ENCODE measurements at regions not wholly inside any gene's neighbourhood (a gene's known extent, or its start where the extent isn't known, plus 50 kb on each side); places are given as distances from the start of the nearest gene placed in this dataset.

- TF ChIP-seq, protein P1, sequence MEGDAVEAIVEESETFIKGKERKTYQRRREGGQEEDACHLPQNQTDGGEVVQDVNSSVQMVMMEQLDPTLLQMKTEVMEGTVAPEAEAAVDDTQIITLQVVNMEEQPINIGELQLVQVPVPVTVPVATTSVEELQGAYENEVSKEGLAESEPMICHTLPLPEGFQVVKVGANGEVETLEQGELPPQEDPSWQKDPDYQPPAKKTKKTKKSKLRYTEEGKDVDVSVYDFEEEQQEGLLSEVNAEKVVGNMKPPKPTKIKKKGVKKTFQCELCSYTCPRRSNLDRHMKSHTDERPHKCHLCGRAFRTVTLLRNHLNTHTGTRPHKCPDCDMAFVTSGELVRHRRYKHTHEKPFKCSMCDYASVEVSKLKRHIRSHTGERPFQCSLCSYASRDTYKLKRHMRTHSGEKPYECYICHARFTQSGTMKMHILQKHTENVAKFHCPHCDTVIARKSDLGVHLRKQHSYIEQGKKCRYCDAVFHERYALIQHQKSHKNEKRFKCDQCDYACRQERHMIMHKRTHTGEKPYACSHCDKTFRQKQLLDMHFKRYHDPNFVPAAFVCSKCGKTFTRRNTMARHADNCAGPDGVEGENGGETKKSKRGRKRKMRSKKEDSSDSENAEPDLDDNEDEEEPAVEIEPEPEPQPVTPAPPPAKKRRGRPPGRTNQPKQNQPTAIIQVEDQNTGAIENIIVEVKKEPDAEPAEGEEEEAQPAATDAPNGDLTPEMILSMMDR (IDR thresholded peaks at IDR 0.05) = no peak
- TF ChIP-seq POLR2A (IDR thresholded peaks at IDR 0.05) = no peak
These were observed 69.9 kb upstream of the WDR26 start for GRCh38 chr1:224504297-224505041.

Measured in Peyer's patch (tissue), 4 donors.